Uterus (tissue), 2 donors: ENCODE measurements at regions not wholly inside any gene's neighbourhood (a gene's known extent, or its start where the extent isn't known, plus 50 kb on each side); places are given as distances from the start of the nearest gene placed in this dataset.

Source experiments
- CTCF ChIP-seq, 4 experiments: fragments of 200-600 bp in 2 of 4; fragments of 450-650 bp in 2 of 4; sonication (generic) in 2 of 4; IDR thresholded peaks; one replicate each; pipeline ENCODE4 v1.5.1; 2016 to 2019; ENCODE audit warnings: antibody characterized with exemption in 4 of 4, mild to moderate bottlenecking in 2 of 4, moderate library complexity in 1 of 4
- POLR2A ChIP-seq, 2 donors: fragments of 450-650 bp; IDR thresholded peaks; one replicate each; pipeline ENCODE4 v1.6.1; 2016; ENCODE audit warnings: antibody characterized with exemption in 2 of 2, mild to moderate bottlenecking in 1 of 2, moderate library complexity in 1 of 2

GRCh38 chr1:2966449-2967328 is 54.6 kb upstream of the ACTRT2 start:
- TF ChIP-seq CTCF (IDR thresholded peaks at IDR 0.05) (no peak), POLR2A (IDR thresholded peaks at IDR 0.05) (no peak)
